H1 (cell line): ENCODE measurements at regions not wholly inside any gene's neighbourhood (a gene's known extent, or its start where the extent isn't known, plus 50 kb on each side); places are given as distances from the start of the nearest gene placed in this dataset.

Source experiments
- ASH2L ChIP-seq: fragments of 200-600, 300-600 bp; sonication (generic); IDR thresholded peaks from one replicate; pipeline ENCODE4 v1.7.1; 2017; ENCODE audit warnings: low read length
- CTCF ChIP-seq, 3 experiments: IDR thresholded peaks; 1 replicate in 2 of 3; 2 replicates in 1 of 3; pipeline versions ENCODE4 v1.5.1 to v1.6.1; 2011; ENCODE audit warnings: low read length in 3 of 3, mild to moderate bottlenecking in 3 of 3, inconsistent platforms in 2 of 3, low read depth in 1 of 3, moderate library complexity in 1 of 3; ENCODE audit not compliant: insufficient read depth in 1 of 3; ENCODE audit errors: control extremely low read depth in 1 of 3
- EZH2 ChIP-seq: fragments of 200-600 bp; sonication (generic); IDR thresholded peaks from 2 replicates; pipeline ENCODE4 v1.7.1; 2012; ENCODE audit warnings: low read depth, mild to moderate bottlenecking, moderate library complexity, low read length, inconsistent platforms; ENCODE audit not compliant: severe bottlenecking
- FOSL1 ChIP-seq: IDR thresholded peaks from 2 replicates; pipeline ENCODE4 v1.6.1; 2011; ENCODE audit warnings: mild to moderate bottlenecking, low read depth, low read length, moderate library complexity; ENCODE audit not compliant: insufficient read depth
- GABPA ChIP-seq: IDR thresholded peaks from 2 replicates; pipeline ENCODE4 v1.6.1; 2011; ENCODE audit warnings: mild to moderate bottlenecking, low read length, moderate library complexity, borderline replicate concordance; ENCODE audit not compliant: insufficient read depth
- GTF2F1 ChIP-seq: IDR thresholded peaks from 2 replicates; pipeline ENCODE4 v1.6.1; 2012; ENCODE audit warnings: low read depth, low read length, improper control_type of control experiment, borderline replicate concordance
- HDAC2 ChIP-seq, 2 experiments: fragments of 300-600 bp in 1 of 2; sonication (generic) in 1 of 2; IDR thresholded peaks; 2 replicates each; pipeline ENCODE4 v1.6.1; 2011 to 2012; ENCODE audit warnings: low read depth in 2 of 2, low read length in 2 of 2, mild to moderate bottlenecking in 2 of 2, moderate library complexity in 2 of 2, borderline replicate concordance in 1 of 2, inconsistent platforms in 1 of 2
- MAX ChIP-seq: IDR thresholded peaks from 2 replicates; pipeline ENCODE4 v1.6.1; 2012; ENCODE audit warnings: inconsistent platforms
- POLR2AphosphoS5 ChIP-seq: IDR thresholded peaks from 2 replicates; pipeline ENCODE4 v1.6.1; 2011; ENCODE audit warnings: low read depth, low read length
- RFX5 ChIP-seq: IDR thresholded peaks from 2 replicates; pipeline ENCODE4 v1.6.1; 2011; ENCODE audit warnings: low read depth, low read length, improper control_type of control experiment, borderline replicate concordance
- SP4 ChIP-seq: IDR thresholded peaks from 2 replicates; pipeline ENCODE4 v1.6.1; 2012; ENCODE audit warnings: low read length, inconsistent platforms
- SRF ChIP-seq: IDR thresholded peaks from 2 replicates; pipeline ENCODE4 v1.6.1; 2011; ENCODE audit warnings: mild to moderate bottlenecking, low read depth, low read length, moderate library complexity

- TF ChIP-seq FOSL1 (no peak), CTCF (IDR thresholded peaks at IDR 0.05; ENCODE audit: control extremely low read depth in 1 of 3, insufficient read depth in 1 of 3, low read depth in 1 of 3, low read length in 3 of 3) (no peak), SRF (no peak), EZH2 (no peak), GABPA (no peak), MAX (no peak), POLR2AphosphoS5 (no peak), ASH2L (no peak), GTF2F1 (no peak), RFX5 (no peak), HDAC2 (IDR thresholded peaks at IDR 0.05; ENCODE audit: borderline replicate concordance in 1 of 2, low read depth in 2 of 2, low read length in 2 of 2) (no peak), SP4 (no peak)
These were observed 66.1 kb upstream of the FOXN2 start for GRCh38 chr2:48248251-48248933.
